ENCODE measurements at regions not wholly inside any gene's neighbourhood (a gene's known extent, or its start where the extent isn't known, plus 50 kb on each side); places are given as distances from the start of the nearest gene placed in this dataset.

DNA sequence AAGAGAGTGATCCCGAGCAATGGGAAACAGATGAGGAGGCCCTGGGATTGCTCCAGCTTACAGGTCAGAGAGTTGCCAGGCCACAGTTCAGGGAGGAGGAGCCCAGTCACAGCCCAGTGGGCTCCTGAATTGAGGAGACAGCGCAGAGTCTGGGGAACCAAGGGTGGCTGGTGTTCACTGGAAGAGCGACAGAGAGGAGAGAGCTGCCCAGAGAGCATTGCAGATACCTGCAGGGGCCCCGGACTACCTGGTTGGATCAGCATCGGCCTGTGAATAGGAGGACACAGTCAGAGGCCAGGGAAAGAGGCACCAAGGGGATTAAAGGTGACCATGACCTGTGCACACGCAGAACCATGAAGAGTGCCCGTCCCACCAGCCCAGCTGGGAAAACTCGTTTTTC is 648.6 kb downstream of the TBC1D22A start:
- no peak overlapping the region for H3K4me3 ChIP-seq (ENCODE audit: insufficient read depth, low read length, poor library complexity, severe bottlenecking)
- H3K79me2 ChIP-seq (ENCODE audit: insufficient read depth, low read length) = no peaks in the 10 kb centered on the region
- no peaks in the 10 kb centered on the region for H3K9me3 ChIP-seq (ENCODE audit: insufficient read depth, low read length)
- H3K27ac ChIP-seq (ENCODE audit: low read depth, low read length) = no peak overlapping the region
- H3K9ac ChIP-seq (ENCODE audit: low read length) = no peak overlapping the region
- no peaks in the 10 kb centered on the region for H3K36me3 ChIP-seq (ENCODE audit: low read length)
- no peak overlapping the region for H2AFZ ChIP-seq (ENCODE audit: low read depth, low read length, severe bottlenecking)
- H4K20me1 ChIP-seq (ENCODE audit: low read depth, low read length) = no peaks in the 10 kb centered on the region
- H3K9me2 ChIP-seq (replicated peaks; ENCODE audit: insufficient read depth, low read length) = no peaks in the 10 kb centered on the region
- H3K4me2 ChIP-seq (ENCODE audit: low read depth, low read length, poor library complexity, severe bottlenecking) = no peak overlapping the region
- no peaks in the 10 kb centered on the region for H3F3A ChIP-seq (ENCODE audit: insufficient read depth)
- H3K27me3 ChIP-seq (ENCODE audit: low read length) = no peaks in the 10 kb centered on the region
- TF ChIP-seq EZH2phosphoT487 (conservative IDR thresholded peaks at IDR 0.05; ENCODE audit: low read length) (no peak), CTCF (IDR thresholded peaks at IDR 0.05; ENCODE audit: insufficient read depth, low read length, poor library complexity, severe bottlenecking) (no peak)

GRCh38 chr22:47409539-47410275 is 647.3 kb downstream of the TBC1D22A start:
- no peak overlapping the region for H3K4me3 ChIP-seq (ENCODE audit: insufficient read depth, low read length, poor library complexity, severe bottlenecking)
- H2AFZ ChIP-seq (ENCODE audit: low read depth, low read length, severe bottlenecking) = no peak overlapping the region
- H3K36me3 ChIP-seq (ENCODE audit: low read length) = no peaks in the 10 kb centered on the region
- no peak overlapping the region for H3K4me2 ChIP-seq (ENCODE audit: low read depth, low read length, poor library complexity, severe bottlenecking)
- TF ChIP-seq CTCF (IDR thresholded peaks at IDR 0.05; ENCODE audit: insufficient read depth, low read length, poor library complexity, severe bottlenecking) = no peak
- TF ChIP-seq EZH2phosphoT487 (conservative IDR thresholded peaks at IDR 0.05; ENCODE audit: low read length) = no peak
- H3K27me3 ChIP-seq (ENCODE audit: low read length) = no peaks in the 10 kb centered on the region
- H3K79me2 ChIP-seq (ENCODE audit: insufficient read depth, low read length) = no peaks in the 10 kb centered on the region
- H3K9ac ChIP-seq (ENCODE audit: low read length) = no peak overlapping the region
- H4K20me1 ChIP-seq (ENCODE audit: low read depth, low read length) = no peaks in the 10 kb centered on the region
- H3F3A ChIP-seq (ENCODE audit: insufficient read depth) = no peaks in the 10 kb centered on the region
- no peaks in the 10 kb centered on the region for H3K9me2 ChIP-seq (replicated peaks; ENCODE audit: insufficient read depth, low read length)
- H3K9me3 ChIP-seq (ENCODE audit: insufficient read depth, low read length) = no peaks in the 10 kb centered on the region
- no peak overlapping the region for H3K27ac ChIP-seq (ENCODE audit: low read depth, low read length)

GRCh38 chr22:47408409-47408808 is 646.0 kb downstream of the TBC1D22A start:
- Histone ChIP-seq H2AFZ (ENCODE audit: low read depth, low read length, severe bottlenecking) (no peak overlapping the region), H3K36me3 (ENCODE audit: low read length) (no peaks in the 10 kb centered on the region), H3K79me2 (ENCODE audit: insufficient read depth, low read length) (no peaks in the 10 kb centered on the region), H4K20me1 (ENCODE audit: low read depth, low read length) (no peaks in the 10 kb centered on the region), H3K4me3 (ENCODE audit: insufficient read depth, low read length, poor library complexity, severe bottlenecking) (no peak overlapping the region), H3K27ac (ENCODE audit: low read depth, low read length) (no peak overlapping the region), H3K27me3 (ENCODE audit: low read length) (no peaks in the 10 kb centered on the region), H3K9me2 (replicated peaks; ENCODE audit: insufficient read depth, low read length) (no peaks in the 10 kb centered on the region), H3F3A (ENCODE audit: insufficient read depth) (no peaks in the 10 kb centered on the region), H3K4me2 (ENCODE audit: low read depth, low read length, poor library complexity, severe bottlenecking) (no peak overlapping the region), H3K9ac (ENCODE audit: low read length) (no peak overlapping the region), H3K9me3 (ENCODE audit: insufficient read depth, low read length) (no peaks in the 10 kb centered on the region)
- TF ChIP-seq EZH2phosphoT487 (conservative IDR thresholded peaks at IDR 0.05; ENCODE audit: low read length) (no peak), CTCF (IDR thresholded peaks at IDR 0.05; ENCODE audit: insufficient read depth, low read length, poor library complexity, severe bottlenecking) (peak; percentile 16)
